Neuron (in vitro differentiated cells): ENCODE measurements at regions not wholly inside any gene's neighbourhood (a gene's known extent, or its start where the extent isn't known, plus 50 kb on each side); places are given as distances from the start of the nearest gene placed in this dataset.

Source experiments
- H2AFZ ChIP-seq: one replicate; pipeline ENCODE4 v1.6.1; 2013; ENCODE audit warnings: low read depth, mild to moderate bottlenecking, inconsistent platforms, low read length, moderate library complexity
- H3K27me3 ChIP-seq: one replicate; pipeline ENCODE4 v1.6.1; 2013; ENCODE audit warnings: low read length; ENCODE audit not compliant: insufficient read depth
- H3K36me3 ChIP-seq: one replicate; pipeline ENCODE4 v1.6.1; 2013; ENCODE audit warnings: low read length; ENCODE audit not compliant: insufficient read depth
- H3K4me1 ChIP-seq: one replicate; pipeline ENCODE4 v1.6.1; 2013; ENCODE audit warnings: low read length; ENCODE audit not compliant: insufficient read depth
- H3K4me3 ChIP-seq: 2 replicates; pipeline ENCODE4 v1.5.1; 2013; ENCODE audit warnings: mild to moderate bottlenecking, low read length, moderate library complexity
- H3K9me3 ChIP-seq: one replicate; pipeline ENCODE4 v1.6.1; 2013; ENCODE audit warnings: low read length

DNA sequence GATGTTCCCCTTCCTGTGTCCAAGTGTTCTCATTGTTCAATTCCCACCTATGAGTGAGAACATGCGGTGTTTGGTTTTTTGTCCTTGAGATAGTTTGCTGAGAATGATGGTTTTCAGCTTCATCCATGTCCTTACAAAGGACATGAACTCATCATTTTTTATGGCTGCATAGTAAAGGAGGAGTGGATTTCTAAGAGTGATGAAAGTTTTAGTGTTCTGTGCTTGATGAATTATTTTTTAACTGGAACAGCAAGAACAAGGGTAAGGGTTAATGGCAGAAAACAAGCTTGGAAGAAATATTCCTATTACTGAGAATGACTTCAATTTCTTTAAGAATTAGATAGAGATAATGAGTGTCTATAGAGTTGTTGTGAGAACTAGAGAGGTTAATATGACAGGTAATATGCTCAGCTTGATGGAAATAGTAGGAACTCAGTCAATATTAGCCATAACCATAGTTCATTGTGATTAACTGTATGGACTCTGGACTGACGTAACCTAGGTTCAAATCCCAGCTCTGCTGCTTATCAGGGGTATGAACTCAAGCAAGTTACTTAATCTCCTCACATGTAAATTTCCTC, 190.0 kb downstream of the RPS12 start:
- no peak overlapping the region for H3K4me3 ChIP-seq
- H3K4me1 ChIP-seq: no peaks in the 10 kb centered on the region
- no peak overlapping the region for H2AFZ ChIP-seq
- H3K36me3 ChIP-seq: no peaks in the 10 kb centered on the region
- no peaks in the 10 kb centered on the region for H3K27me3 ChIP-seq
- H3K9me3 ChIP-seq: no peaks in the 10 kb centered on the region

DNA sequence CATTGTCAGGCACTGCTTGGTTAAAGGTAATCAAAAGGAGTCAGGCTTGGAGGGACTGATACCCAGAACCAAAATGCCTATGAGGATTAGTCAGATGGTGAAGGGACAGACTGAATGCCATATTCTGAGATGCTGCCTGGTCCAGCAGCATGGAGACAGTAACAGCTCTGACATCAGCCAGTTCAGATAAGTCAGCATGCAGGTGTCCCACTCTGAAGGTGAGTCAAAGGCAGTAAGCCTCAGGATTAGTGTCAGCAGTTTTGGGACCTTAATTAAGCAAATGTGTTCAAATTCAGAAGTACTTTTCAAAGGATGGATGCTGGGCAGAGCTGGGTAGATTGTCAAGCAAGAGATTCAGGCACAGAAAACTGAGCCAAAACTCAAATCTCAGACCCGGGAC, 198.4 kb downstream of the RPS12 start:
- Histone ChIP-seq H3K9me3 (no peaks in the 10 kb centered on the region), H3K4me1 (peaks cover under 1% of the 10 kb centered on the region), H3K4me3 (no peak overlapping the region), H2AFZ (no peak overlapping the region), H3K36me3 (no peaks in the 10 kb centered on the region), H3K27me3 (no peaks in the 10 kb centered on the region)

DNA sequence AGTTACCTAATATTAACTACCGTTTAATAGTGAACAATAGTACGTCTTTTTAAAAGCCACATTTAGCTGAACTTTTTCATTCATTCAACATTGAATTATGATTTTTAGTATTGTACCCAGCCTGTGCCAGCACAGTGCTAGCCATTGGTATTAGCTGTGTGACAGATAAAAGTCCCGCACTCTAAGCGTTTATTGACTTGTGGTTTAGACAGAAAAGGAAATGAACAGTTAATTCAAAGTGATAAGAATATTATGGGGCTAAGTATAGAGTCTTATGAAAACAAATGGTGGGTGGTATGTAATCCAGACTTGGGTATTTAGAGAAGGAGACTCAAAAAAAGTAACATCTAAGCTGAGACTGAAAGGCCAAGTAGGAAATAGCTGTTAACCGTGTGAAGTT, 202.3 kb downstream of the RPS12 start:
- no peaks in the 10 kb centered on the region for H3K9me3 ChIP-seq
- peaks cover 3% of the 10 kb centered on the region for H3K4me1 ChIP-seq
- no peak overlapping the region for H2AFZ ChIP-seq
- H3K4me3 ChIP-seq: no peak overlapping the region
- no peaks in the 10 kb centered on the region for H3K36me3 ChIP-seq
- H3K27me3 ChIP-seq: no peaks in the 10 kb centered on the region

DNA sequence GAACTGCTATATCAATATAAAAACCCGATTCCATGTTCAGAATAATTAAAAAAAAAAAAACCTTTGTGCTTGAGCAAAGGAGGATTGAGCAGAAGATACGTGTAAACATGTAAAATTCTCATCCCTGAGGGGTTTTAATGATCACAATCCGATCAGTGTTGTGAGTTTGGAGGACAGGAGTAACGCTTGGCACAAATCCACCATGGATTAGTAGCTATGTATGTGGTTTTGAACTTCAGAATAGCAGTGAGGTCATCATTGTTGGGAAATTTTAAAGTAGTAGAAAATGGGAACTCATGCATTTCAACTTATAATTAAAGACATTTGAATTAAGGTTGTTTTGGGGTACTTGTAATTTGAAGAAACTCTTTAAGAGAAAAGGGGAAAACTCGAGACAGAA, 203.2 kb downstream of the RPS12 start:
- H3K4me3 ChIP-seq: no peak overlapping the region
- no peaks in the 10 kb centered on the region for H3K27me3 ChIP-seq
- H3K9me3 ChIP-seq: no peaks in the 10 kb centered on the region
- H3K36me3 ChIP-seq: no peaks in the 10 kb centered on the region
- H3K4me1 ChIP-seq: peaks cover 3% of the 10 kb centered on the region
- no peak overlapping the region for H2AFZ ChIP-seq

DNA sequence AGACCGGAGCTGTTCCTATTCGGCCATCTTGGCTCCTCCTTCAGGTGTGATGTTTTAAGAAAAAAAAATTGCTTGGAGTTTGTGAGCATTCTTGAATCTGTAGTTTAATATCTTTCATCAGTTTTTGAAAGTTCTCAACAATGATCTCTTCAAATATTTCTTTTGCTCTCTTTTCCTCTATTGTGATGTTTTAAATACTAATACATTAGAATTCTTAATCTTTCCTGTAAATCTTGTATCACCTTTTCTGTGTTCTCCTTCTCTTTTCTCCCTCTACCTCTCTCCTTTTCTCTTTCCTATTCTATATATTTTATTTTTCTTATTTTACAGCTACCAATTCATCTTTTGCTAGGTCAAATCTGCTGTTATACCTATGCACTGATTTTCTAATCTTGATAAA, 212.3 kb downstream of the RPS12 start:
- no peaks in the 10 kb centered on the region for H3K4me1 ChIP-seq
- H3K4me3 ChIP-seq: no peak overlapping the region
- H3K9me3 ChIP-seq: no peaks in the 10 kb centered on the region
- H3K27me3 ChIP-seq: no peaks in the 10 kb centered on the region
- H2AFZ ChIP-seq: no peak overlapping the region
- no peaks in the 10 kb centered on the region for H3K36me3 ChIP-seq

DNA sequence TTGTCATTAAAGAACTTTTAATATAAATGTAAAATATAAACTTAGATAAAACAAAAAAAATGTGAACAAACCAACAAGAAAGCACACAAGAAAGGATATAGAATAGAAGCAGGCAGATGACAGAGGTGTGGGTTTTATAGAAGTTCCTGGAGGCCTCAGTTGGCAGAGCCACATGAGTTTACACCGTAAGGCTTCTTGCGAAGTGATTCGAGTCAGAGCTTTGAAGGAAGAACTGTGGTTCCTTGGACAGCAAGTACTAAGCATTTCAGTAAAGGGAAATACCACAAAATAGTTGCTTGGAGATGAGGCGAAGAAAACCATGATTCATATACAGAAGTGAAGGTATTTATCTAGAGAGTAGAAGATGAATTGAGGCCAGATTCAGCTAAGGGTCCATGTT, 207.9 kb upstream of the EYA4 start:
- no peaks in the 10 kb centered on the region for H3K4me1 ChIP-seq
- H3K9me3 ChIP-seq: no peaks in the 10 kb centered on the region
- no peaks in the 10 kb centered on the region for H3K36me3 ChIP-seq
- no peaks in the 10 kb centered on the region for H3K27me3 ChIP-seq
- H3K4me3 ChIP-seq: no peak overlapping the region
- no peak overlapping the region for H2AFZ ChIP-seq

DNA sequence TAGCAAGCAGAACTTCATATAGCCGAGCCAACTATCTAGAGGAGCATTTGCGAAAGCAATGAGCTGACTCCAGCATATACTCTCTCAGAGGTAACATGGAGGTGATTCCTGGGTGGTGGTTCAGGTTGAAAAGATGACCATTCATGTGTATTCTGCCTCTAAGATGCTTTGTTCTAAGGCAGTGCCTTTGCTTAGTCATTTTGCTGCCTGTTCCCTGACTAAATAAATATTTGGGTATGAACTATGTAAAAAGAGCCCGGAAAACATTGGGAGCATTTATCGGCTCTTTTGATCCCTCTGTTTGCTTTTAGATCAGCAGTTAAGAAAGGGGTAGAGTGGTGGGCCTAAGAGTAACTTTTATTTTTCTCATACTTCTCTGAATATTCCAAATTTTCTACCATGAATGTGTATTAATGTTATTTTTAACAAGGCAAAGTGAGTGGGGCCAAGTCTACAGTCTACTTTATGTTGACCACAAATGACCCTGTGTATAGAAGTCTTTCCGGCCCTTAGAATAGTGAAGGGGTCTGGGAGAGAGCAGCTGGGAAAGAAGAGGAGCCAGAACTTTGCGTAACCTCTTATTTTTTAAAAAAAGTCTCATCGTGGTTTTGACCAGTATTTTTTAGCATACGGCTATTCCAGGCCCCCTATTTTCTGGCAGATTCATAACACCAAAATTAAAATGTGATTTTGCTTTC, 206.5 kb upstream of the EYA4 start:
- H3K4me3 ChIP-seq: no peak overlapping the region
- H2AFZ ChIP-seq: no peak overlapping the region
- no peaks in the 10 kb centered on the region for H3K36me3 ChIP-seq
- no peaks in the 10 kb centered on the region for H3K27me3 ChIP-seq
- no peaks in the 10 kb centered on the region for H3K4me1 ChIP-seq
- no peaks in the 10 kb centered on the region for H3K9me3 ChIP-seq

DNA sequence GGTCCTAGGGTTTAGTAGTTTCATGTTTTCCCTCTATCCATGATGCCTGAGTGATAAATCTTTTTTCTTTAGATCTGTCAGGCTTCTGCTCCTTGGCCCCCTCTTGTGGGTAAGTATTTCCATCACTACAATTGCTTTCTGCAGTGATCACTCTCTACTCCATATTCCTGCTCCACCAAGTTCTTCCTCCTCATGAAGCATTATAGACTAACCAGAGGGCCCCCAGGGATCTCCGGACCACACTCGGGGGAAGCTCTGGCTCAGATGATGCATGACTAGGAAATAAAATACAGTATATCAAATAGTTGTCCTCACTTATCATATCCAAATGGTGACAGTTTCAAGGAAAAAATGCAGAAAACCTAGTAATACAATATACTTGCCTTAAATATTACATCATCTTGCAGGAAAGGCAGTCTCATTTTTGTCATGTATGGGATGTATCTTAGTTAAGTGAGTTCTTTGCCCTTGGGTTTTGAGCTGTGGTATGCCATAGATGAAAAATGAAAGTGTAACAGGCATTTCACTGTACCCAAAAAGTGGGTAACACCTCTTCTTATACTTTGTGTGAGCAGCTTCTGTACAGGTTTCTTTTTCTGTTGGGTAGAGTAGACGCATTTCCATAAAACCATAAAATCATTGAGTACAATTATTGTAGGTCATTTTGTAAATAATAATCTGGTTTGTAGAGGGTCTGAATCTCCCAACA, 200.9 kb upstream of the EYA4 start:
- H3K27me3 ChIP-seq: no peaks in the 10 kb centered on the region
- H3K9me3 ChIP-seq: no peaks in the 10 kb centered on the region

DNA sequence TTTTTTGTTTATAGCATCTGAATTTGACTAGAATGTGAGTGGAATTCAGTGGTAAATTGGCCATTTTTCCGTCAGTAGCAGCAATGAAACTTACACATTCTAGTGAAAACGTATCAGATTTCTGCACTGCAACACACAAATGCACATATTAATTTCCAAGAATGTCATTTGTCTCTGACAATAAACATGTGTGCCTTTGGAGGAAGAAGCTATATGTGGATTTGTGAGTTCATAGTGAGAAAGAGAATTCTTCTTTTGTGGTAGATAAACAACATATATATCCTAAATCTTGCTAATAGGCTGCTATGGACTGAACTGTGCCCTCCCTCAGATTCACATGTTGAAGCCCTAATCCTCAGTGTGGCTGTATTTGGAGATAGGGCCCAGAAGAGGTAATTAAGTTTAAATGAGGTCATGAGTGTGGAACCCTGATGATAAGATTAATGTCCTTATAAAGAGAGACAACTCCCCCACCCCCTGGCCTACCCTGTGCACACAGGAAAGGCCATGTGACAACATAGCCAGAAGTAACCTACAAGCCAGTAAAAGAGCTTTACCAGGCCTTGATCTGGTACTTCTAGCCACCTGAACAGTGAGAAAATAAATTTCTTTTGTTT, 200.2 kb upstream of the EYA4 start:
- no peaks in the 10 kb centered on the region for H3K27me3 ChIP-seq
- no peaks in the 10 kb centered on the region for H3K9me3 ChIP-seq
- H3K4me1 ChIP-seq: no peaks in the 10 kb centered on the region
- no peak overlapping the region for H2AFZ ChIP-seq
- no peak overlapping the region for H3K4me3 ChIP-seq
- H3K36me3 ChIP-seq: no peaks in the 10 kb centered on the region

More for the DNA sequence above, 200.9 kb upstream of the EYA4 start:
- Histone ChIP-seq H3K4me3 (no peak overlapping the region), H3K4me1 (no peaks in the 10 kb centered on the region), H2AFZ (no peak overlapping the region), H3K36me3 (no peaks in the 10 kb centered on the region)

DNA sequence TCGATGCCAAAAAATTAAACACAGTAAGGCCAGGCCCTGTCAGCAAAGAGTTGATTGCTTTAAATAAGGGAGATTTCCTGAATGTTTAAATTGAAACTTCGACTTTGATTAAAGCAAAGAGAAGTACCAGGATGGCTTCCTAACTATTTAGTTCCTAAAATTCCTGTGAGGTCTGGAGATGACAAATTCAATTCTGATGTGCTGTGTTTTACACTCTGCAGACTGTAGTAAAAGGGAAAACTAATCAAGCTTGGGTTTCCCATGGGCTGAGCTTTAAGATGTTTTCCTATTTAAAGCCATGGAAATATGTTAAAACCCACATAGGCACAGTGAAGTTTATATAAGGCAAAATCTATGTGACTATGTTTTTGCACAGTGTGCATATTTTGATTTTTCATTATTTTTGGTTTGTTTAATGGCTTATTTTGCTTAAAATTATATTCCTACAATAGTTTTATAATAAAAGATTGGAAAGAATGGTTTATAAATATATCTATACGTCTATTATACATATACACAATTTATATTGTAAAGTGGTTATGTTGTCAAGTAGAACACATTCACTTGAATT, 198.5 kb upstream of the EYA4 start:
- Histone ChIP-seq H3K27me3 (no peaks in the 10 kb centered on the region), H3K9me3 (no peaks in the 10 kb centered on the region), H2AFZ (no peak overlapping the region), H3K4me1 (no peaks in the 10 kb centered on the region), H3K4me3 (no peak overlapping the region), H3K36me3 (no peaks in the 10 kb centered on the region)

DNA sequence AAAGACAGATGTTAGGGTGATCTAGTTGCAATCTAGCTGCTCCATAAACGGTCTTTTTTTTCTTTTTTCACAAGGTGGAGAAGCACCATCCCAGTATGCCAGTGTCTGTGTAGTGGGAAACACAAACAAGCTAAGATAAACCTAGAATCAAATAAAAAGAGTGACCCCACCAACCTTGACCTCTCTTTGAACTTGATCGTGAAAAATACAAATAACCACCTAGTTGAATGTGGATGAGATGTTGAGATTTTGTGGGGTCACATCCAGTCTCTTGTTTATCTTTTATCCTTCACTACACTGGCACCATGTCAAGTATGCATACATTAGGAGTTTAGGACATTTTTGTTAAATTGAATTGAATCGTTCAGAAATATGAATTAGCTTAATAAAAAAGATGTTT, 194.6 kb upstream of the EYA4 start:
- no peaks in the 10 kb centered on the region for H3K4me1 ChIP-seq
- no peak overlapping the region for H3K4me3 ChIP-seq
- H3K9me3 ChIP-seq: no peaks in the 10 kb centered on the region
- H3K27me3 ChIP-seq: no peaks in the 10 kb centered on the region
- no peaks in the 10 kb centered on the region for H3K36me3 ChIP-seq
- no peak overlapping the region for H2AFZ ChIP-seq

DNA sequence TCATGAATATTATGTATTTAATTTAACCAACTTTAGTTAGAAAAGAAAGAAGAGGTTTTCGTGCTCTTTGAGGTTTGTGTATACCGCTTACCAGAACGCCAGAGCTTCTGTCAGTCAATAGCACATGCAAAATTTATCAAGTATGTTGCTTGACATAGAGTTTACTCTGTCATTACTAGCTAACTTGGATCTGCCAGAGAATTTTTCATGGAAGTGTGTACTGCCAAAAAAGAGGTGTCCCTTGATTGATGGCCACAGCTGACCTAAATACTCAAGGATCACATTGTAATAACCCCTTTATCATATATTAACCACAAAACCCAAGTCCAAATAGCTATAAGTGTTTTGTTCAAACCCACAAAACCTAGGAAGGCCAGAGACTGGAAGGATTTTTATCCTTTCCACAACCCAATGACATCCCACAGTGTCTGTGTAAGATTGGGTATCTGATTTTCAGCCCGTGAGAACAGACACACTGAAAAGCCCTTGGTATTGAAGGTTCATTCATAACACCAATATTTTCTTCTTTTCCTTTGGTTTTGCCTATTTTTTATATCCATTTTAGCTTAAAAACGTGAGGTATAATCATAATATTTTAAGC, 194.0 kb upstream of the EYA4 start:
- Histone ChIP-seq H3K9me3 (no peaks in the 10 kb centered on the region), H3K4me3 (no peak overlapping the region), H3K4me1 (no peaks in the 10 kb centered on the region), H2AFZ (no peak overlapping the region), H3K27me3 (no peaks in the 10 kb centered on the region), H3K36me3 (no peaks in the 10 kb centered on the region)

DNA sequence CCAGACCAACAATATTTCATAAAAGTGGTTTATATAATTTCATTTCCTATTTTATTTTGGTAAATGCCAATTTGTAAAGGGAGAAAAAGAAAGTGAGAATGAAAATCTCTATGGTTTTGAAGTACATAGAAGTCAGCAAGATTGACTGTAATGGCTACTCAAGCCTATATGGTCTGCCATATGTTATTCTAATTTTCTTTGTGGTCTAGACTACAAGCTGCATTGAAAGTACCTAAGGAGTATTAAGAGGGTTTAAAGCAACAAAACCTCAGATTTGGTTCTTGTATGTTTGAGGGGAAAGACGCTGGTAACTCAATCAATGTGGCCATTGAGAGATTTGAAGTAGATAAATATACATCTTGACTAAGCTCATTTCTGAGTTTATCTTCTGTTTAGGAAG, 193.5 kb upstream of the EYA4 start:
- Histone ChIP-seq H3K4me1 (no peaks in the 10 kb centered on the region), H3K9me3 (no peaks in the 10 kb centered on the region), H3K36me3 (no peaks in the 10 kb centered on the region), H3K4me3 (no peak overlapping the region), H2AFZ (no peak overlapping the region), H3K27me3 (no peaks in the 10 kb centered on the region)
